Lung (tissue), 11 donors: ENCODE measurements at regions not wholly inside any gene's neighbourhood (a gene's known extent, or its start where the extent isn't known, plus 50 kb on each side); places are given as distances from the start of the nearest gene placed in this dataset.

Source experiments
- ATAC-seq: fragments of 200-7000 bp; cut with Tn5 transposase; one replicate; pipeline ENCODE4 v1.9.1; 2020; ENCODE audit warnings: moderate number of reproducible peaks; ENCODE audit not compliant: insufficient read depth, low FRiP score
- DNase-seq, 3 donors: peaks; one replicate each; pipeline ENCODE4 v3.0.0-alpha.2; 2013 to 2017
- H3K27ac ChIP-seq, 2 donors: one replicate each; pipeline ENCODE4 v1.5.1; 2013; ENCODE audit warnings: mild to moderate bottlenecking in 2 of 2, moderate library complexity in 2 of 2, control low read depth in 1 of 2, inconsistent platforms in 1 of 2, low read depth in 1 of 2, low read length in 1 of 2
- H3K27me3 ChIP-seq, 3 donors: one replicate each; pipeline ENCODE4 v1.5.1; 2013; ENCODE audit warnings: low read length in 2 of 3; ENCODE audit not compliant: control insufficient read depth in 3 of 3, insufficient read depth in 3 of 3
- H3K36me3 ChIP-seq, 4 donors: one replicate each; pipeline ENCODE4 v1.5.1; 2013; ENCODE audit warnings: low read length in 4 of 4, mild to moderate bottlenecking in 1 of 4, moderate library complexity in 1 of 4; ENCODE audit not compliant: control insufficient read depth in 4 of 4, insufficient read depth in 4 of 4
- H3K4me1 ChIP-seq, 5 donors: one replicate each; pipeline ENCODE4 v1.5.1; 2013; ENCODE audit warnings: low read length in 5 of 5, mild to moderate bottlenecking in 2 of 5, moderate library complexity in 1 of 5; ENCODE audit not compliant: control insufficient read depth in 5 of 5, insufficient read depth in 5 of 5
- H3K4me3 ChIP-seq: one replicate; pipeline ENCODE4 v1.5.1; 2013; ENCODE audit warnings: mild to moderate bottlenecking, control low read depth, moderate library complexity
- H3K9ac ChIP-seq, 2 donors: one replicate each; pipeline ENCODE4 v1.5.1; 2013; ENCODE audit warnings: low read length in 2 of 2, control low read depth in 1 of 2; ENCODE audit not compliant: insufficient read depth in 1 of 2
- H3K9me3 ChIP-seq, 4 donors: one replicate each; pipeline ENCODE4 v1.5.1; 2013; ENCODE audit warnings: low read length in 3 of 4, mild to moderate bottlenecking in 1 of 4, moderate library complexity in 1 of 4; ENCODE audit not compliant: control insufficient read depth in 4 of 4, insufficient read depth in 3 of 4
- WGBS, 2 donors: extraction: QIAGEN DNeasy Blood & Tissue Kit; methylation state at CpG; one replicate each; pipeline ENCODE4 v1.1.7; 2013; 5-methylcytosine and 5-hydroxymethylcytosine counted together
- TF ChIP-seq, protein P1 (sequence below): IDR thresholded peaks from 2 replicates; pipeline ENCODE4 v1.5.1; 2012; ENCODE audit warnings: mild to moderate bottlenecking; ENCODE audit errors: control extremely low read depth, extremely low read depth
- donor health status: control.
- donor health status: control.
- donor health status: Bipolar disorder and iron deficiency.
- donor health status: healthy.
- donor health status: DM: yes; HTN: yes; CAD: no.

DNA sequence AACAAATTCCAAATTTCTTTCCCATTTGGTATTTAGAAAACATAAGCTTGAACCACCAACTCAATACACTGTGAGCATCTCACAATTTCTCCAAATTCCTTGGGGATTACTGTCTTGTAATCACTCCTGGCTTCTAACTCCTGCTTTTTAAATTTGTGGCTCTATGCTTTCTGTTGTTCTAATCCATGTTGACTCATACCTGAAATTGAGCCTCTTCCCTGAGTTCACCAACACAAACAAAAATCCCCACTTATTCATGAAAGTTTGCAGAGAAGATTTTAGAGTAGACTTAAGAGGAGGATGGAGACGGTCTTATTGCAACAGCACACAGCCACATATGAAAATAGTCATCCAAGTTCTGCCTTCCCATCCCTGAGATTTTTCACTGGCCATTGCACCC is 252.5 kb downstream of the PTEN start:
- WGBS, 2 donors, result 36 to 42% methylated on average over 1 of the region's 1 CpG
- DNase-seq (no peak), ATAC-seq (no peak)
- H3K9ac ChIP-seq, result no peak overlapping the region
- no peaks in the 10 kb centered on the region for H3K27me3 ChIP-seq
- no peak overlapping the region for H3K4me3 ChIP-seq
- H3K36me3 ChIP-seq, result no peaks in the 10 kb centered on the region
- TF ChIP-seq, protein P1, sequence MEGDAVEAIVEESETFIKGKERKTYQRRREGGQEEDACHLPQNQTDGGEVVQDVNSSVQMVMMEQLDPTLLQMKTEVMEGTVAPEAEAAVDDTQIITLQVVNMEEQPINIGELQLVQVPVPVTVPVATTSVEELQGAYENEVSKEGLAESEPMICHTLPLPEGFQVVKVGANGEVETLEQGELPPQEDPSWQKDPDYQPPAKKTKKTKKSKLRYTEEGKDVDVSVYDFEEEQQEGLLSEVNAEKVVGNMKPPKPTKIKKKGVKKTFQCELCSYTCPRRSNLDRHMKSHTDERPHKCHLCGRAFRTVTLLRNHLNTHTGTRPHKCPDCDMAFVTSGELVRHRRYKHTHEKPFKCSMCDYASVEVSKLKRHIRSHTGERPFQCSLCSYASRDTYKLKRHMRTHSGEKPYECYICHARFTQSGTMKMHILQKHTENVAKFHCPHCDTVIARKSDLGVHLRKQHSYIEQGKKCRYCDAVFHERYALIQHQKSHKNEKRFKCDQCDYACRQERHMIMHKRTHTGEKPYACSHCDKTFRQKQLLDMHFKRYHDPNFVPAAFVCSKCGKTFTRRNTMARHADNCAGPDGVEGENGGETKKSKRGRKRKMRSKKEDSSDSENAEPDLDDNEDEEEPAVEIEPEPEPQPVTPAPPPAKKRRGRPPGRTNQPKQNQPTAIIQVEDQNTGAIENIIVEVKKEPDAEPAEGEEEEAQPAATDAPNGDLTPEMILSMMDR, result no peak
- peaks cover 0 to 11% (median 7%) of the 10 kb centered on the region in 5 donors for H3K4me1 ChIP-seq
- H3K9me3 ChIP-seq, result no peaks in the 10 kb centered on the region
- H3K27ac ChIP-seq, result no peak overlapping the region

DNA sequence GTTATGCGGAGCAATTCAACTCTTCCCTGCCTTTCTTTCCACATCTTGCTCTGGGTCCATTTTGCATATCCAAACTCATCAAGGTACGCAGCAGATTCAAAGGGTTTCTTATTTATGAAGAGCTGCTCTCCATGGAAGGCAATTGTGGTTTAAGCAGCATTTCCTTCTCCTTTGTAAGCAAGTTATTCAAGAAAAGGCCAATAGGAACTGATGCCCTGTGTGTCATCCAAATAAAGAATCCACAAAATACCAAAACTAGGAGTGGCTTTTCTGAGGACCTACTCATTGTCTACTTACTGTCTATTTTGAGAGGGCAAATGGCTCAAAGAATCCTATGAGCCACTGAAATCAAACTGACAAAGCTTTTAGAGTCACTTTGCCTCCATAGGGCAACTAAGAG is 253.1 kb downstream of the PTEN start:
- 67 to 90% methylated on average over 2 of the region's 2 CpGs for WGBS, 2 donors
- no peak for DNase-seq
- TF ChIP-seq, protein P1, result no peak
- Histone ChIP-seq H3K36me3 (no peaks in the 10 kb centered on the region), H3K9me3 (no peaks in the 10 kb centered on the region), H3K4me1 (peaks cover 0 to 13% (median 7%) of the 10 kb centered on the region in 5 donors), H3K27ac (no peak overlapping the region), H3K9ac (no peak overlapping the region), H3K27me3 (no peaks in the 10 kb centered on the region), H3K4me3 (no peak overlapping the region)
- ATAC-seq, result no peak

GRCh38 chr10:88116971-88117626 is 253.7 kb downstream of the PTEN start:
- peaks cover 0 to 16% (median 7%) of the 10 kb centered on the region in 5 donors for H3K4me1 ChIP-seq
- TF ChIP-seq, protein P1, result no peak
- no peaks in the 10 kb centered on the region for H3K27me3 ChIP-seq
- no peak overlapping the region for H3K27ac ChIP-seq
- no peak overlapping the region for H3K4me3 ChIP-seq
- no peak for DNase-seq
- no peak overlapping the region for H3K9ac ChIP-seq
- no peaks in the 10 kb centered on the region for H3K36me3 ChIP-seq
- WGBS, 2 donors, result 86 to 88% methylated on average over 7 of the region's 7 CpGs
- H3K9me3 ChIP-seq, result no peaks in the 10 kb centered on the region
- no peak for ATAC-seq
